ENCODE measurements at regions not wholly inside any gene's neighbourhood (a gene's known extent, or its start where the extent isn't known, plus 50 kb on each side); places are given as distances from the start of the nearest gene placed in this dataset.

GRCh38 chr3:104548401-104548800 lies 818.3 kb upstream of the ALCAM start:
- DNase-seq (no peak), ATAC-seq (no peak)
- intact Hi-C loops (cut with DNase I, micrococcal nuclease), result no loop called here
- Histone ChIP-seq H3K9me3 (no peaks in the 10 kb centered on the region), H3K4me1 (ENCODE audit: low read depth) (no peaks in the 10 kb centered on the region), H3K4me3 (no peak overlapping the region), H3K36me3 (ENCODE audit: low read depth) (no peaks in the 10 kb centered on the region)
- TF ChIP-seq CTCF (IDR thresholded peaks at IDR 0.05), result no peak

DNA sequence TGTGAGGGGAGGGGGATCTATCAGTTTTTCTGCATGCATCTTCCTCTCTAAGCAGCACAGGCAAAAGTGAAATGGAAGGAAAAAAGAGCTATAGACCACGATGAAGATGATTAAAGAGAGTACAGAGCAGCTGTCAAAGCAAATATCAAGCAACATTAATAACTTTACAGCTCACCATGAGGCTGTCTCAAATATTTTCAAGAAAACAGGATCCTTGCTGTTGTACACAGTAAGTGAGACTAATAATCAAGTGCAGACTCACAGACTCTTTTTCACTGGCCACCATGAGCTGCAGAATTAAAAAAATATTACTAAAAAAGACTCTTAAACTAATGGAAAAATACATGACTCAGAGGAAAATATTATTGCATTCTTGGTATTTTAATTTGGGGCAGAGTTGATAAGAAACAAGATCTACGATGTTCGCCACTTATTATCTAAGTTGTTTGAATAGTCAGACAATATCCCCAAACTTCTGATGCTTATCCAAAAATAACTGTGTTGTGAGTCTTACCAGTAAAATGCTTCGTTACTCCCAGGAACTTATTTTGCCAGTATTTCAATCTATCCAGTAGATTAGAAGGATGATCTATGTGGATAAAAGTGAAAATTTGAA lies 817.5 kb upstream of the ALCAM start:
- Histone ChIP-seq H3K4me1 (ENCODE audit: low read depth) (no peaks in the 10 kb centered on the region), H3K36me3 (ENCODE audit: low read depth) (no peaks in the 10 kb centered on the region), H3K4me3 (no peak overlapping the region), H3K9me3 (no peaks in the 10 kb centered on the region)
- TF ChIP-seq CTCF (IDR thresholded peaks at IDR 0.05), result no peak
- intact Hi-C loops (cut with DNase I, micrococcal nuclease), result no loop called here
- DNase-seq (no peak), ATAC-seq (no peak)

- intact Hi-C loops (cut with DNase I, micrococcal nuclease), result no loop called here
- no peak for TF ChIP-seq CTCF (IDR thresholded peaks at IDR 0.05)
- Histone ChIP-seq H3K4me1 (ENCODE audit: low read depth) (no peaks in the 10 kb centered on the region), H3K4me3 (no peak overlapping the region), H3K36me3 (ENCODE audit: low read depth) (no peaks in the 10 kb centered on the region), H3K9me3 (no peaks in the 10 kb centered on the region)
- ATAC-seq, result no peak
- DNase-seq, result no peak
Observed at GRCh38 chr3:104553121-104553520, 813.6 kb upstream of the ALCAM start.

DNA sequence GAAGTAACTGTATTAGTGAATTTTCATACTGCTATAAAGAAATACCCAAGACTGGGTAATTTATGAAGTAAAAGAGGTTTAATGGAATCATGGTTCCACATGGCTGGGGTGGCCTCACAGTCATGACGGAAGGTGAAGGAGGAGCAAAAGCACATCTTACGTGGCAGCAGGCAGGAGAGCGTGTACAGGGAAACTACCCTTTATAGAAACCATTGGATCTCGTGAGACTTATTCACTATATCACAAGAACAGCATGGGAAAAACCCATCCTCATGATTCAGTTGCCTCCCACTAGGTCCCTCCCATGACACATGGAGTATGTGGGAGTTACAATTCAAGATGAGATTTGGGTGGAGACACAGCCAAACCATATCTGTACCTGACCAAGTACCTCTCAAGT lies 812.3 kb upstream of the ALCAM start:
- TF ChIP-seq CTCF (IDR thresholded peaks at IDR 0.05), result no peak
- Histone ChIP-seq H3K4me1 (ENCODE audit: low read depth) (no peaks in the 10 kb centered on the region), H3K9me3 (no peaks in the 10 kb centered on the region), H3K4me3 (no peak overlapping the region), H3K36me3 (ENCODE audit: low read depth) (no peaks in the 10 kb centered on the region)
- intact Hi-C loops (cut with DNase I, micrococcal nuclease), result no loop called here
- DNase-seq (no peak), ATAC-seq (no peak)

- H3K36me3 ChIP-seq (ENCODE audit: low read depth), result no peaks in the 10 kb centered on the region
- no peaks in the 10 kb centered on the region for H3K4me1 ChIP-seq (ENCODE audit: low read depth)
- intact Hi-C loops (cut with DNase I, micrococcal nuclease), result no loop called here
- no peak for DNase-seq
- H3K9me3 ChIP-seq, result no peaks in the 10 kb centered on the region
- no peak overlapping the region for H3K4me3 ChIP-seq
- no peak for TF ChIP-seq CTCF (IDR thresholded peaks at IDR 0.05)
- no peak for ATAC-seq
Observed at GRCh38 chr3:104555728-104556127, 811.0 kb upstream of the ALCAM start.
